GM19324 (cell line): ENCODE measurements at regions not wholly inside any gene's neighbourhood (a gene's known extent, or its start where the extent isn't known, plus 50 kb on each side); places are given as distances from the start of the nearest gene placed in this dataset.
"Not testable (repeated sequence)": the region's sequence is repeated elsewhere in the genome, so short reads cannot be mapped to it uniquely, and the experiment has no call there.

Experiments
- ATAC-seq: cut with Tn5 transposase; IDR thresholded peaks from one replicate; pipeline ENCODE4 v1.9.1; 2021; ENCODE audit warnings: mild to moderate bottlenecking, moderate library complexity; ENCODE audit not compliant: unreplicated experiment, low FRiP score

DNA sequence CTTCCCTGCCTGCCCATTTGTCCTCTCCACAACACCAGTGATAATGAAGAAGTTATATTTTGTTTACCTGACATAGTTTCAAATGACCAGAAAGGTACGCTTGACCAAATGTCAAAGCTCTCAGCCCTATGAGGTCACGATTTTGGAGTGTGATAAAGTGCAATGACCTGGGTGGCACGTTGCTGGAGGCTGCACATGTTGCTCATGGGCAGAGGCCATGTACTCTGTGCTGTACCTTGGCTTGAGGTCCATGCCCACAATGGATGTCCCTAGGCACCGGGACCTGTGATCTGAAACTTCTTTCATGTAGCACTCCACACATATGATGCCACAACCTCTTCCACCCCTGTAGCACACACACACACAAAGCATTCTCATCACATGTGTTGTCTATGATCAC lies 164.0 kb upstream of the HEY2 start:
- ATAC-seq, result no peak

DNA sequence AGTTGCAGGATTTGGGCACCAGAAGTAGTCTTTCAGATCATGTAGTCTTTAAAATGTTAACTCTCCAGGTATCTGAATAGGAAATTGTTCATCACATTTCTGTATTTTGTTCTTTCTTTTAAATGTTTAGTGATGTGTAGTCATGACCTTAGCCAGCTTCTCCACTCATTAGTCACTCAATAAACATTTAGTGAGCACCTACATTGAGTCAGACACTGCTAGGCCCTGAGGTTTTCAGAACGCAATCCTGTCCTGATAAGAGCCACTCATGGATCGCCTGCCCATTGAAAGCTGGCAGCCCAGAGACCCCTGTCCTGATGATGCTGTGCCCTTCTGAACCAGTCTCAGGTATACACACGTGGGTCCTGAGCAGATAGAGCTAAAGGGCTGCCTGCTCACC lies 163.4 kb upstream of the HEY2 start:
- ATAC-seq, result no peak

DNA sequence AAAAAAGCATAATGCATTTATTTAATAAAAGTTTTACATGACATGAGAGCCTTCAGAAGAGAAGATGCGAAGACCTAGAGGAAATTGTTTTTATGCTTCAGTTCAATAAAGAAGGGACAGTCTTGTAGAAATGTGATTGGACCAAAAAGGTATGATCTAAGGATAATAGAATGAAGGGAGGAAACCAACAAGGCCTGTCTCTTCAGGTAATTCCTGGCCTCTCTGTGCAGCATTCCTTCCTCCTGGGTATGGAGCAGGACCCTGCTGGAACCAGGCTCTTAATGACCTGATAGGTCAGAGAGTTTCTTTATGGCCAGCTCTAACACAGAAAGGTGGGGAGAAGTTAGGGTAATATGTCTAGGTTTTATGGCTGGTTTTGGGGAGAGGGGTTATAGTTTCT lies 162.8 kb upstream of the HEY2 start:
- ATAC-seq, result no peak

DNA sequence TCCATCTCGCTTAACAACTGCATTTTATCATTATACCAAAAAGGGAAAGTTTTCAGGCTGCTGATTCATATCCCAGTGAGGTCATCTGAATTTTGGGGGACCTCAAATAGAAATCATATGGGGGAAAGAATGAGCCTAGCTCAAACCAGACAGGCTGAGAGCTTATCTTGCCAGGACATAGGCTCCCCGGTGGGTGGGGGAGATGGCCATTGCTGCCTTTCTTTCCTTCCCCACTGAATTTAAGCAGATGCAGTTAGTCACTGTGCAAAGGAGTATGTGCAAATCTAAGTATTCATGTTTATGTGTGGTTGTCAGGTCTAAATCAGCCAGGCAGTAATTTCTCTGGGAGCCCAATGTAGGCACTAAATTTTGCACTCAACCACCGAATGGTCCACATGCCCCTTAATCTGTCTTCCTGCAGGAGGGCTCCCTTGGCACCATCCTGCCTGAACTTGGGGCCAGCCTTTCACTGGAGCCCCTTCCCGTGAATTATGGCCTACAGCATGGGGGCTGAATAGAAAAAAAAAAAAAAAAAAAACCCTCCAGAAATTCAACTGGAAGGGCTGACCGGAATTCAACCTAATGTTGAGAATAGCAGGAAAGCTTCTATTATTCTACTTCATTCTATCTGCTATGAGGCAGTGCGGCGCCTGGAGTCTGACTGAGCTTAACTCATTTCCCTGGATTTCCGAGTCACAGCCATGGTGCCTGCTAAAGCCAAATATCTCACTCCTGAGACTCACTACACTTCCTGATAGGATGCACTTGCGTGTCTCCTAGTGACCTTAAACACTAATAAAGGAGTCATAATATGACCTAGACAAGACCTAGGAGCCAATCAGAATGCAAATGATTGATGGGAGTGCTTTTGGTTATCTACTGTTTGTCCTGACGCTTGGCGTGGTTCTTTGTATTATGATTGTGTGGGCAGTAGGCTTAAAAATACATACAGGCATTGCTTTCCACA lies 161.5 kb upstream of the HEY2 start:
- ATAC-seq, result no peak

DNA sequence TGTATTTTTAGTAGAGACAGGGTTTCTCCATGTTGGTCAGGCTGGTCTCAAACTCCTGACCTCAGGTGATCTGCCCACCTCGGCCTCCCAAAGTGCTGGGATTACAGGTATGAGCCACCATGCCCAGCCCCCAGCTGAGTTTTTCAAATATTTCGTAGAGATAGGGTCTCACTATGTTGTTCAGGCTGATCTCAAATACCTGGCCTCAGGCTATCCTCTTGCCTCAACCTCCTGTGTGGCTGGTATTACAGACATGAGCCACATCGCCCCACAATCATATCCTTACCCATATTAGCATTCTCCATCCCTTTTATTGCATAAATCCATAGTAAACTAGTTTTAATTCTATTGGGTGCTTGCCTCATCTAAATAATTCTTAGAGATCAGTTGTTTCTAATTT lies 157.6 kb upstream of the HEY2 start:
- not testable (repeated sequence) for ATAC-seq

DNA sequence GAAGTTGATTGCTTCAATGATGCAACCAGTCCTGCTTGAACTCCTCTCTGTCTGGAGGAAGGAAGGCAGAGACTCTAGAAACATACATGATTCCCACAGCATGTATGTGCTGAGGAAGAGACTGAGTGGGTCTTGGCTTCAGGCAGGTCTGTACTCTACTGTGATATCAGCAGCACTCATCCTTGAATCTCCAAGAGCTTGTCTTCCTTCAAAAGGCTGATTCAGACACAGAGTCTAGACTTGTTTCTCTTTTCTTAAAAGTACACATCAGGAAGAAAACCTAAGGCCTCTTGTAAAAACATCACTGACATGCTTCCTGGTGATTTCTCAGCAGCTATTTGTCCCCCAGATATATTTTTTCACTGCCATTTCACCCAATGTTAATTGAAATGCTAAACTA lies 155.7 kb upstream of the HEY2 start:
- ATAC-seq, result no peak

DNA sequence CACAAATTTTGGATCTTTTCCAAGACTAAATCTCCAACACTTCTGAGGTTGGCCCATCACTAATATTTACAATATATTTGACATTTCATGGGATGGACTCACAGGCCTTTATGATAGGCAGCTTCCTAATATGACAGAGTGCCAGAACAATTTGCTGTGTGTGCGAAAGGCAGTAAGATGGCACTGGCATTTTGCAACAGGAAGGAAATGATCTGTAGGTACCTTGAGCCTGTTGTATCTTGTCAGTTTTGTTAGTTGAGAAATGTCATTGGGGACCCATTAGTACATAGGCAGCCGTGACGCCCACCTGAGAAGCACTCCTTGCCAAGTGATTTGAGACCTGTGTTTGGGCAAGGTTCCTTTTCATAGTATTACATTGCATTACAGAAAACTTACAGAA lies 153.4 kb upstream of the HEY2 start:
- ATAC-seq, result no peak

DNA sequence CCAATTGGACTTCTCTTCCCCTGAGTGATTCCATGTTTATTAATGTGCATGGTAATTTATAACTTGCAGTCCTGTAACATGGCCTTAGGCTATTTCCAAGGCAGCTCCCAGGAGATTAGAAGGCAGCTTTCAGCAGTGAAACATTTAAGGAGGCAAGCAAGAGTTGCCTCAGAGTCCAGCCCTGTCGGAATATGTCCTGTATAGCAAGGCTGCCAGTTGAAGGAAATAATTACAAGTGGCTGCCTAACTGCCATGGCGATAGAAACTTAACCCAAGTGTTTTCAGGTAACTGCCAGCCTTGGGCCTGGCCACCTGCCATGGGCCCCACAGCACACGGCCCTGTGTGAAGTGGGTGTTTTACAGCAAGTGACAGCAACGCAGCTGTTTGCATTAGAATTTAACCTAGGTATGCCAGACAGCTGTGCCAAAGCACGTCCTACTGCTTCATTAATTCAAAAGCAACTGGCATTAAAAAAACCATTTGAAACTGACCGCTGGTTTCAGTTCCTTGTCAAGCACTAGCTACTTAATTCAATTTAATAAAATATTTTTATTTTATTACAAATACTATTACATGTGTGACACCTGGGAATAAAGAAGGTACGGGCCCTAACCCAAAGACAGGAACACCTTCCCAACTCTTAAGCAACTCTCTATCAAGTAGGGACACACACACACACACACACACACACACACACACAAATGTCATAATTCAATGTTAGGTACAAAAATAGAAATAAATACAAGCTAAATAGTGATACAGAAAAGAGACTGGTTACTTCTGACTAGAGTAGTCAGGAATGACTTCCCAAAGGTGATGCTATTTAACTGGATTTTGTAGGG lies 151.8 kb upstream of the HEY2 start:
- peak; percentile 85 for ATAC-seq

DNA sequence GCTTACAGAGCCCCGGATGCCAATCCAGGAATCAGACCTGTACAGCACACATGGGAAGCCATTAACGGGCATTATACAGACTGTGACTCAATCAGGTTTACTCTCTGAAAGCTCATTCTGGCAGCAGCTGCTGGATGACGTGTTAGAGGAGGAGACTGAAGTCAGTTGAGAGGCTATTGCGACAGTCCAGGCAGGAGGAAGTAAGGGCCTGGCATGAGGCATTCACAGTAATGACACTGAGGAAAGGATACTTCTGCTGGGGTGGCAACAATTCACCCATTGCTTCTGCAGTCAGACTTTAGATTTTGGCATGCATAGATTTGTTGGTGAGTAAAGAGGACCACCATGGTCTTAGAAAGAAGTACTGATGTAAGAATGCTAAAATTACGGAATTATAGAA lies 151.0 kb upstream of the HEY2 start:
- ATAC-seq, result no peak

DNA sequence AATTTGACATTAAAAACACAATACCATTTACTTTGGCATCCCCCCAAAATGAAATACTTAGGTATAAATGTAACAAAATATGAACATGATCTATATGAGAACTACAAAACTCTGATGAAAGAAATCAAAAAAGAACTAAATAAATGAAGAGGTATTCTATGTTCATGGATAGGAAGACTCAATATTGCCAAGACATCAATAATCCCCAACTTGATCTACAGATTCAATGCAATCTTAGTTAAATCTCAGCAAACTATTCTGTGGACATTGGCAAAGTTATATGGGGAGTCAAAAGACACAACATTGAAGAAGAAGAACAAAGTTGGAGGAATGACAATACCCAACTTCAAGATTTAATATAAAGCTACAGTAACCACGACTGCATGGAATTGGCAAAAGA lies 145.2 kb upstream of the HEY2 start:
- ATAC-seq, result no peak

DNA sequence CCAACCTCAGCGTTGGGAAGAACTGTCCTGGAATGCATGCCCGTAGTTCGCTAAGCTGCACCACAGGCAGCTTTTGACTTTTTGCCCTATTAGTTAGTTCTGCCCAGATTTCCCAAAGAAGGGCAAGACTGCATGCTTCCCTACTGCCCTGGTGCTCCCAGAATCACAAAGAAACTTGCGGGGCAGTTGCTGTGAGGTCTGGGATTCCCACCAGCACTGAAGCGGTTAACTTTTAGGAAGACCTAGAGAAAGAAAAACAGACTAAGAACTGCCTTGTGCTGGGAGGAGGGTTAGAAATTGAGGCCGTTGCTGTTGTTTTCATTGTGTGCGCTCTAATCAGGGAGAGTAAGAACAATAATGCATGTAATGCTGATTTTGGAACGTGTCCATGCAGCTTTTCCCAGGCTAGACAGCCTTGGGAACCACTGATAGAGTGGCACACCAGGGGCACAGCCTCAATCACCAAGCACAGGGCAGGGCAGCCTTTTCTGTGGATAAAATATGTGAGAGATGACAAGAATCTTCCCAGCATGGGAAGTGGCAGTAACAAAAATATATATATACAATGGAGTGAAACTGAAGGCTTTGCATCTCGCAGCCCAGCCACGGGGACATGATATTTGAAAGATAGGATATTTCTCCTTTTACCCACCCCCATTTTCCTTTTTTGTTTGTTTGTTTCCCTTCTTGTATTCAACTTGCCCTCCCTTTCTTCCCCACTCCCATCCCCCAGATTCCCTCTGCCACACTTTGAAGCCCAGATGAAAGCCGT lies 137.7 kb upstream of the HEY2 start:
- ATAC-seq, result no peak

DNA sequence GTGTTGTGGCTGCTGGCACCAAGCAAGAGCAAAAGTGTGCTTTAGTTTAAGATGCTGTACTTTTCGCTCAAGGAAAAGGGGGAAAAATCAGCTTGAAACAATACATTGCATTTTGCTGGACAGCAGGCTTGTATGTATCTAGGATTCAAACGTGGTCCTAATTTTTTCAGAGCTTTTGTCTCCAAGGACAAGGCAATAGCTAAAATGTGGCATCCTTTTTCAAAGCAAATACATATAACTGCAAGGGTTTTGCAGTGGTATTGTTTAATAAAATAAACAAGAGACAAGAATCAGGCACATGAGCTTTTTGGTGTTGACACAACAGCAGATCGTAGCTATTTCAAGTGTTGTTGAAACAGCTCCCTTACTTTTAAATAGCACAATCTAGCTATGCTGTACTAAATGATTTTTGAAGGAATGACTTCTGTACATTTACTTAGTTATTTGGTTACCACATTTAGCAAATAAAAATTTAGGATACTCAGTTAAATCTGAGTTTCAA lies 137.0 kb upstream of the HEY2 start:
- ATAC-seq, result no peak

DNA sequence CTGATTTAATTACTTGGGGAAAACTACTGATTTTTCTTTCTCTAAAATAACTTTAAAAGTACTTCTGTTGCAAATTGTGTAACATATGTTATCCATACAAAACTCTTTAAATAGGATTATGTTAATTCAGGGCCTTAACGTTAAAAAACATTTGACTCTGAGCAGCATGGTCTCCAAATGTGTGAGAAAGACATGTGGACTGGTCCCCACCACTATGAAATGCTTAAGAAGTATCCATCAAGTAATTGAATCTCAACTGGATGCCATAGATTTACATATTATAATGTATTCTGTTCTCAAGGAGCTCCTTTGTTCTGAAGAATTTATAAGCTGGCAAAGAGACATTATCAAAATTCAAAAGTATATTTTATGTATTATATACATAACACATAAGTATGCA lies 130.8 kb upstream of the HEY2 start:
- ATAC-seq, result no peak

DNA sequence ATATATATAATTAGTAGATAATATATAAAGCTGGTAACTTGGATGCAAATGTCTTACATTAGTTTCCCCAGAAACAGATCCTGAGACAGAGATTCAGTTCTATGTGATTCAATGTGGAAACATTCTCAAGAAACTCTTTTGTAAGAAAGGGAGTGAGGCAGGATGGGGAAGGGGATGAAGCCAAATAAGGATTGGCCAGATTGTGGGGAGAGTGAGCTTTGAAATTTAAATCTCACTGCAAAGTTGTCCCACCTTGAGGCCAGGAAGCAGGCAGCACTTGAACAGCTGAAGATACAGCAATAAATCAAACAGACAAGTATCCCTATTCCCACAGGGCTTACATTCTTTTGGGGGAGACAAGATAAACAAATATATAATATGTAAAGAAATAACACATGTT lies 126.3 kb upstream of the HEY2 start:
- no peak for ATAC-seq

DNA sequence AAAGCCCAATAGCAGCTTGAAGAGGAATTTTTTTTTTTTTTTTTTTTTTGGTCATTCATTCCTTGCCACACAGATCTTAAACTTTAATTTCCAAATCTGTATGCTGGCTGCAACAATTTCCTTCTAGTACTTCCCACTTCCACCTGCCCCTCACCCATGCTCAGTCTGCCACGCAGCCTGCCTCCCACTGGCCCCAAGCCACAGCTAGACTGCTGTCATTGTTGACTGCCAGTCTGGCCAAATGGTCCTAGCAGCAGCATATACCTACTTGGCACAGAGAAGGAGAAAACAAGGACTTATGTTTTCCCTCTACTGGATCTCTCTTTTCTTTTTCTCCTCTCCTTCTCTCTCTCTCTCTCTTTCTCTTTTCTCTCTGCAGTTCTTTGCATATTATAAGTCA lies 118.3 kb upstream of the HEY2 start:
- ATAC-seq, result no peak

DNA sequence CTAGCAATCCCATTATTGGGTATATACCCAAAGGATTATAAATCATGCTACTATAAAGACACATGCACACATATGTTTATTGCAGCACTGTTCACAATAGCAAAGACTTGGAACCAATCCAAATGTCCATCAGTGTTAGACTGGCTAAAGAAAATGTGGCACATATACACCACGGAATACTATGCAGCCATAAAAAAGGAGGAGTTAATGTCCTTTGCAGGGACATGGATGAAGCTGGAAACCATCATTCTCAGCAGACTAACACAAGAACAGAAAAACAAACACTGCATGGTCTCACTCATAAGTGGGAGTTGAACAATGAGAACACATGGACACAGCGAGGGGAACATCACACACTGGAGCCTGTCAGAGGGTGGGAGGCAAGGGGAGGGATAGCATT lies 113.4 kb upstream of the HEY2 start:
- ATAC-seq, result not testable (repeated sequence)

DNA sequence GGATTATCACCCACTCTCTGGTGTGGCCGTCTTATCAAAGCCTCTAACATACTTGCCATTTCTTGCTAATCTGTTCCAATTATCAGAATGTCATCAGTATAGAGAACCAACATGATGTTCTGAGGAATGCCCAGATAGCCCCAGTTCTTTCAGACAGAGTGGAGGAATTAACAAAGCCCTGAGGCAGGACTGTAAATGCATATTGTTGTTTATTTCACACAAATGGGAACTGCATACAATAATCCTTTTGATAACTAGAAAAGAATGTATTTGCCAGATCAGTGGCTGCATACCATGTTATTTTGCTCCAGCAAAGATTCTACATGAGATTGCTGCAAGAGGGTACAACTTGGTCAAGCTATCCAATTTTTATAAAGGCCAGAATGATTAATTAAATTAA lies 112.8 kb upstream of the HEY2 start:
- no peak for ATAC-seq

DNA sequence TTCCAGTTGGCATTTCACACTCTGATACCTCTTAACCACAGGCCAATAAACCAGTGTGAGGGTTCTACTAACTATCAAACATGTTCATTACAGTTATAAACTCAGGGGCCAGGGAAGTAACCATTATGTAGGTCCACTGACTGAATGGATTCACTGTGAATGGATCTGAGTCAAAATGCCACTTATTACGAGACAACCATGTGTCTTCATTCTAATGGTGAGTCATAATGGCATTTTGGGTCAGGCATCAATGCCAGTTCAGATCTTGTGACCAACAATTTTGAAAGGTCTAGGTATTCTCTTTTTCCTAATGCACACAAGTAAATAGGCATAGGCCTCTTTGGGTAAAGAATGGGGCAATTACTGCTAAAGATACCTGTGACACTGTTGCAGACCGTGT lies 112.2 kb upstream of the HEY2 start:
- no peak for ATAC-seq

DNA sequence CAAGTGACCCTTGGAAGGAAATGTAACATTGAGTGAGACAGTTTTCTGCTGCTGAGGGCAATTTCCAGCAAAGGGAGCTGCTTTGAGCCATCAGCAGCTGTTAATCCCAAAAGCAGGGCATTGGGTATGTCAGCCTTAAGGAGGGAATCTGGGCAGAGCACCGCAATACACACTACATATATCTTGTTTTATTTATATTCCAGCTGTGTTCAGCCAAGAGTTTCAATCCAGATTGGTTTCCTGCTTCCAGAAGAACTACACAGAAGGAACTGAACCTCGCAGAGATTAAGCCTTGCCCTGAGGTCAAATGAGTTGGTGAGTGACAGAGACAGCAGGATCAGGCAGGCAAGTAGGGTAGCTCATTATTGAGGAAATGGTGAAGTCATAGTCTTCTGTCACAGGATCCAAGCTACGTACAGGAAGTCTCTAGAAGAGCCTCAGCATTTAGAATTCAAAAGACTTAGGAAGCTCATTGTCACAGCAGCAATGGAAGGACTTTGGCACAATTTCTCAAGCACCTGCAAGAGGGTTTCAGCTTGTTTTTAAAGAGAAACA lies 109.9 kb upstream of the HEY2 start:
- ATAC-seq, result no peak

DNA sequence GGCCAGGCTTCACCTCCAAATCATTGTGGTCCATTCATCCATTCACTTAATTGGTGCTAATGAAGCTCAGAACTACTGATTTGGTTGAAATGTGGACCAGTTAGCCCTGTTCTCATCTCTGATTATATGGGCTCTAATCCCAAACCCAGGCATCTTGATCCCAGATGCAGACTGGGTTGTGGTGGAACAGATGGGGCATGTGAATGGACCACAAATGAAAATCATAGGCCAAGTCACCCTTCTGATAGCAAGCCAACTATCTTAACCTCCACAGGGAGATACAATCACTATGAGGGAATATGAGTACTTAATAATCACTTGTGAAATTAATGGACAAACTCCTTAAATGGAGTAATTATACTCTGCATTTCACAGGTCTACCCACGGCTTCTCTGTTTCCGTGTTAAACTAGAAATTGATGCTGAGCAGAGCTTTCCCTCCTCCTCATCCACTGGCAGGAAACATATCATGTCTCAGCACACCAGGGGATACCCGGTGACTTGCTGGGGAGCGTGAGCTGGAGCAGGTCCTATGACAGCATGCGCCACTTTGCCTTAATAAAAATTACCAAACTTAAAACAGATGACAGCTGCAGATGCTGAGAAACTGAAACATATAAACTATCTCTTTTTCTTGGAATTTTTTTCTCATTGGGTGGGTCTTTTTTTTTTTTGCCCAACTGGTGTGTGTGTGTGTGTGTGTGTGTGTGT lies 108.8 kb upstream of the HEY2 start:
- no peak for ATAC-seq
